Transverse colon (tissue), 4 donors: ENCODE measurements at regions not wholly inside any gene's neighbourhood (a gene's known extent, or its start where the extent isn't known, plus 50 kb on each side); places are given as distances from the start of the nearest gene placed in this dataset.
"Not testable (repeated sequence)": the region's sequence is repeated elsewhere in the genome, so short reads cannot be mapped to it uniquely, and the experiment has no call there.

Experiments
- DNase-seq: peaks from one replicate; pipeline ENCODE4 v3.0.0-alpha.2; 2019
- H3K27ac ChIP-seq, 4 donors: fragments of 200-600 bp; sonication (generic); 2 replicates each; pipeline ENCODE4 v1.5.1; 2016 to 2018; ENCODE audit warnings: inconsistent platforms in 4 of 4
- H3K27me3 ChIP-seq: fragments of 200-600 bp; sonication (generic); 2 replicates; pipeline ENCODE4 v1.5.1; 2017; ENCODE audit warnings: inconsistent platforms
- H3K36me3 ChIP-seq, 4 donors: fragments of 200-600 bp; sonication (generic); 2 replicates each; pipeline ENCODE4 v1.5.1; 2017 to 2019; ENCODE audit warnings: inconsistent platforms in 4 of 4
- H3K4me1 ChIP-seq, 4 donors: fragments of 200-600 bp; sonication (generic); 2 replicates each; pipeline ENCODE4 v1.5.1; 2017 to 2020; ENCODE audit warnings: inconsistent platforms in 4 of 4
- H3K4me3 ChIP-seq, 4 donors: fragments of 200-600 bp; sonication (generic); 1 replicate in 1 of 4; 2 replicates in 3 of 4; pipeline versions ENCODE4 v1.5.1 to v1.6.1; 2017 to 2019; ENCODE audit warnings: inconsistent platforms in 4 of 4
- H3K9me3 ChIP-seq, 2 donors: fragments of 200-600 bp; sonication (generic); 2 replicates each; pipeline ENCODE4 v1.5.1; 2017 to 2019; ENCODE audit warnings: inconsistent platforms in 2 of 2
- CTCF ChIP-seq, 5 experiments: fragments of 200-600 bp in 3 of 5; fragments of 450-650 bp in 2 of 5; sonication (generic) in 3 of 5; IDR thresholded peaks; 1 replicate in 2 of 5; 2 replicates in 3 of 5; pipeline ENCODE4 v1.5.1; 2016 to 2017; ENCODE audit warnings: antibody characterized with exemption in 5 of 5, inconsistent platforms in 3 of 5, mild to moderate bottlenecking in 2 of 5, moderate library complexity in 1 of 5
- EP300 ChIP-seq: sonication (generic); formaldehyde crosslinking; IDR thresholded peaks from one replicate; pipeline ENCODE4 v1.6.1; 2017; ENCODE audit warnings: antibody characterized with exemption, low read depth
- POLR2A ChIP-seq: fragments of 450-650 bp; IDR thresholded peaks from one replicate; pipeline ENCODE4 v1.6.1; 2016; ENCODE audit warnings: antibody characterized with exemption, mild to moderate bottlenecking, moderate library complexity
- POLR2AphosphoS5 ChIP-seq, 3 donors: sonication (generic); formaldehyde crosslinking; IDR thresholded peaks; one replicate each; pipeline ENCODE4 v1.6.1; 2016; ENCODE audit warnings: antibody characterized with exemption in 3 of 3
- WGBS, 2 donors: methylation state at CpG; one replicate each; pipeline ENCODE4 v1.1.5; 2018; ENCODE audit warnings: low coverage in 1 of 2; 5-methylcytosine and 5-hydroxymethylcytosine counted together
- in situ Hi-C, 4 donors: fragments of 200-750 bp; cut with MboI; loops; one replicate each; pipeline versions ENCODE4 v1.15.0 to v1.15.1; 2017; ENCODE audit warnings: low sequenced_read_pairs in 3 of 4, low pct_ligation_motif_present in 1 of 4, low pct_unique_long_range_greater_than_20kb in 1 of 4
- intact Hi-C: fragments of 100-400 bp; cut with DNase I; formaldehyde crosslinking; loops from one replicate; pipeline ENCODE4 v1.15.1; 2023; ENCODE audit warnings: low total_unique reads
- small RNA-seq, 4 donors: library from RNA; depleted of rRNA; stranded (forward); fragments of <200 nt; gene quantifications; one replicate each; pipeline ENCODE3, GENCODE V24; 2016

- in situ Hi-C loops, intact Hi-C loops, H3K9me3 ChIP-seq, DNase-seq, H3K27me3 ChIP-seq, H3K36me3 ChIP-seq, H3K4me1 ChIP-seq, H3K4me3 ChIP-seq, H3K27ac ChIP-seq: not testable (repeated sequence)
- WGBS, 2 donors = 72% methylated on average over 3 of the region's 3 CpGs; no CpG with 5 or more reads in 1 of the 2 donors
These were observed 65.4 kb upstream of the ZNF195 start for GRCh38 chr11:3444420-3444744.

GRCh38 chr11:3443700-3444419 is 64.9 kb upstream of the ZNF195 start:
- H3K27me3 ChIP-seq, H3K27ac ChIP-seq, H3K4me1 ChIP-seq, H3K4me3 ChIP-seq, H3K36me3 ChIP-seq, in situ Hi-C loops, intact Hi-C loops, DNase-seq, H3K9me3 ChIP-seq: not testable (repeated sequence)
- 0 to 15% methylated on average over 2 to 16 of the region's 16 CpGs for WGBS, 2 donors

- DNase-seq, H3K4me1 ChIP-seq, H3K4me3 ChIP-seq, in situ Hi-C loops, H3K9me3 ChIP-seq, H3K27me3 ChIP-seq, H3K36me3 ChIP-seq, intact Hi-C loops, H3K27ac ChIP-seq: not testable (repeated sequence)
- WGBS, 2 donors = 81% methylated on average over 14 of the region's 14 CpGs; no CpG with 5 or more reads in 1 of the 2 donors
These were observed 58.5 kb upstream of the ZNF195 start for GRCh38 chr11:3437441-3437840.

GRCh38 chr11:3434976-3435375 is 56.0 kb upstream of the ZNF195 start:
- Histone ChIP-seq H3K27ac (no peak overlapping the region), H3K4me1 (no peaks in the 10 kb centered on the region), H3K36me3 (no peaks in the 10 kb centered on the region), H3K27me3 (no peaks in the 10 kb centered on the region), H3K4me3 (no peak overlapping the region), H3K9me3 (no peaks in the 10 kb centered on the region)
- TF ChIP-seq POLR2A (no peak), POLR2AphosphoS5 (IDR thresholded peaks at IDR 0.05) (no peak), EP300 (no peak), CTCF (IDR thresholded peaks at IDR 0.05) (no peak)
- DNase-seq = no peak
- intact Hi-C loops = no loop called here
- 94% methylated on average over 28 of the region's 28 CpGs; no CpG with 5 or more reads in 1 of the 2 donors for WGBS, 2 donors
- in situ Hi-C loops = no loop called here

GRCh38 chr11:3429191-3429590 is 50.2 kb upstream of the ZNF195 start:
- in situ Hi-C loops, H3K36me3 ChIP-seq, H3K9me3 ChIP-seq, H3K27me3 ChIP-seq, H3K27ac ChIP-seq, DNase-seq, intact Hi-C loops, H3K4me1 ChIP-seq, H3K4me3 ChIP-seq: not testable (repeated sequence)
- WGBS, 2 donors = 0 to 17% methylated on average over 2 to 6 of the region's 6 CpGs

Small RNA genes lying in the stretch of these regions (small RNA-seq; reads per million reads assigned to genes)
- 0 reads per million in 4 donors for gene SNRPCP5
